Gastroesophageal sphincter (tissue), 3 donors: ENCODE measurements at regions not wholly inside any gene's neighbourhood (a gene's known extent, or its start where the extent isn't known, plus 50 kb on each side); places are given as distances from the start of the nearest gene placed in this dataset.
"Not testable (repeated sequence)": the region's sequence is repeated elsewhere in the genome, so short reads cannot be mapped to it uniquely, and the experiment has no call there.

Experiments
- CTCF ChIP-seq, 4 experiments: fragments of 200-600 bp in 2 of 4; fragments of 450-650 bp in 2 of 4; sonication (generic) in 1 of 4; IDR thresholded peaks; one replicate each; pipeline ENCODE4 v1.5.1; 2017 to 2019; ENCODE audit warnings: antibody characterized with exemption in 4 of 4, mild to moderate bottlenecking in 2 of 4, moderate library complexity in 2 of 4
- EP300 ChIP-seq: sonication (generic); formaldehyde crosslinking; IDR thresholded peaks from one replicate; pipeline ENCODE4 v1.6.1; 2017; ENCODE audit warnings: antibody characterized with exemption, mild to moderate bottlenecking
- POLR2A ChIP-seq, 2 donors: fragments of 450-650 bp; IDR thresholded peaks; one replicate each; pipeline ENCODE4 v1.6.1; 2017; ENCODE audit warnings: antibody characterized with exemption in 2 of 2, mild to moderate bottlenecking in 2 of 2, moderate library complexity in 1 of 2
- POLR2AphosphoS5 ChIP-seq: sonication (generic); formaldehyde crosslinking; IDR thresholded peaks from one replicate; pipeline ENCODE4 v1.6.1; 2017; ENCODE audit warnings: antibody characterized with exemption

GRCh38 chr9:38886076-38886475, 166.1 kb upstream of the FAM240B start:
- not testable (repeated sequence) for TF ChIP-seq POLR2A (IDR thresholded peaks at IDR 0.05); CTCF (IDR thresholded peaks at IDR 0.05); POLR2AphosphoS5; EP300
